Activated CD8-positive, alpha-beta T cell treated with anti-CD3 and anti-CD28 coated beads for 36 hours (primary cell): ENCODE measurements at regions not wholly inside any gene's neighbourhood (a gene's known extent, or its start where the extent isn't known, plus 50 kb on each side); places are given as distances from the start of the nearest gene placed in this dataset.
"Not testable (repeated sequence)": the region's sequence is repeated elsewhere in the genome, so short reads cannot be mapped to it uniquely, and the experiment has no call there.

Source experiments
- ATAC-seq: fragments of 200-7000 bp; cut with Tn5 transposase; one replicate; pipeline ENCODE4 v1.10.0; 2021; ENCODE audit warnings: mild to moderate bottlenecking, moderate library complexity
- CTCF ChIA-PET: fragments of 350-600 bp; sonication (Branson Sonifier 250); formaldehyde crosslinking; loops from one replicate; lab custom pipeline; 2021; ENCODE audit warnings: antibody characterized with exemption; lab: Charles Lee
- POLR2A ChIA-PET: fragments of 350-600 bp; sonication (Branson Sonifier 250); formaldehyde crosslinking; loops from one replicate; lab custom pipeline; 2021; ENCODE audit warnings: antibody characterized with exemption; lab: Charles Lee
- DNase-seq: peaks from one replicate; pipeline ENCODE4 v3.0.0-alpha.2; 2020
- H3K27ac Mint-ChIP-seq: one replicate; pipeline ENCODE4 v1.8.0; 2021; ENCODE audit warnings: mild to moderate bottlenecking, mixed read lengths
- H3K27me3 Mint-ChIP-seq: one replicate; pipeline ENCODE4 v1.8.0; 2021; ENCODE audit warnings: mixed read lengths
- H3K36me3 Mint-ChIP-seq: one replicate; pipeline ENCODE4 v1.8.0; 2021; ENCODE audit warnings: low read depth, mixed read lengths
- H3K4me1 Mint-ChIP-seq: one replicate; pipeline ENCODE4 v1.8.0; 2021; ENCODE audit warnings: low read depth, mixed read lengths
- H3K4me3 Mint-ChIP-seq: one replicate; pipeline ENCODE4 v1.8.0; 2021; ENCODE audit warnings: mild to moderate bottlenecking, moderate library complexity, mixed read lengths
- H3K9me3 Mint-ChIP-seq: one replicate; pipeline ENCODE4 v1.8.0; 2021; ENCODE audit warnings: mixed read lengths
- intact Hi-C: fragments of 100-400 bp; cut with micrococcal nuclease; formaldehyde crosslinking; loops from one replicate; pipeline ENCODE4 v1.10.0; 2022

DNA sequence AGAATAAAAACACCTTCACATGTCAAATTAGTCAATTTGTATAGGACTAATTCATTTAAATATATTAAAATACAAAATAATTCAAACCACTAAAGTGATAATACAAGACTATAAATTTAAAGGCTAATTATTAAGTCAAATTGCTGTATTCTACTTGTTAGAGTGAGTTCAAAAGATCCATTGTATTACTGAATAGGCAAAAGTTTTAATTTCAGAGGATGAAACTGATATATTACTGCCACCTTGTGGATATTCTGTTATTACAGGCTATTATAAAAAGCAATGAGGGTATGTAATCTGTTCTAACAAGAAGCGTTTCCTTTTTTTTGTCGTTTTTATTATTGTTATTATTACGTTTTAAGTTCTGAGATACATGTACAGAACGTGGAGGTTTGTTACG lies 1825.5 kb upstream of the TPTE start:
- H3K27me3 Mint-ChIP-seq, H3K9me3 Mint-ChIP-seq, intact Hi-C loops, H3K4me1 Mint-ChIP-seq, ATAC-seq, H3K27ac Mint-ChIP-seq, H3K36me3 Mint-ChIP-seq, H3K4me3 Mint-ChIP-seq, DNase-seq, CTCF ChIA-PET, POLR2A ChIA-PET: not testable (repeated sequence)

DNA sequence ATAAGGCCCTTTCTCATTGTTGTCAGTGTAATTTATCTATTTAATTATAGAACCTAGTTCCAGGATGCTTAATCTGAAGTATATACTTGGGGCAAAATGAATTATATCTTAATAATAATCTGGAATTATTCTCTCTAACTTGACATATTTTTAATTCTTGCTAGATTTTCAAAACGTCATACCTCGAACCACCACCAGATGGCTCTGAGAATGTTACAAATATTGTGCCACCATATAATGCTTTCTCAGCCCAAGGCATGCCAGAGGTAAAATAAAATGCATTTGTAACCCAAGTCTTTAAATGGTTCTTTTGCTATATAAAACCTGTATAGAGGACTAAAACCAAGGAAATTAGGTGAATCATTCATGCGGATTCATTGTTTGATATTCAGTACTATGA lies 1820.1 kb upstream of the TPTE start:
- intact Hi-C loops, H3K27ac Mint-ChIP-seq, POLR2A ChIA-PET, H3K27me3 Mint-ChIP-seq, ATAC-seq, H3K36me3 Mint-ChIP-seq, H3K4me1 Mint-ChIP-seq, CTCF ChIA-PET, H3K9me3 Mint-ChIP-seq, H3K4me3 Mint-ChIP-seq: not testable (repeated sequence)
- peak; percentile 2 for DNase-seq

DNA sequence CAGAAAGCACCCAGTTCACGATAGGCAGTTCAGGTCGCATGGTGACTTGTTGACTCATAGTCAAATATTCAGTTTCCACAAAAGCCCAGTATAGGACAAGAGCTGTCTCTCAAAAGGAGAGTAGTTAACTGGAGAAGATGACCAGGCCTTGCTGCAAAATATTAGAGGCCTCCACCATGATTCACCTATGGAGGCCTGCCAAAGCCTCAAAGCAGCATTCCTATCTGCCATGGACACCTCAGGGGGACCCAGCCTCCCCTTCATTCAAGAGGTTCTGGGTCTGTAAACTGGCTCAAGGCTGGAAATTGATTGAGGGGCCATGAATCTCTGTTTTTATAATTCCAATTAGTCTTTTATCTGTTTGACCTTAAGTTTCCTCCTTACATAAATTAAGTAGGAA lies 1815.6 kb upstream of the TPTE start:
- H3K36me3 Mint-ChIP-seq, ATAC-seq, CTCF ChIA-PET, H3K9me3 Mint-ChIP-seq, H3K27ac Mint-ChIP-seq, H3K4me3 Mint-ChIP-seq, intact Hi-C loops, DNase-seq, H3K27me3 Mint-ChIP-seq, H3K4me1 Mint-ChIP-seq, POLR2A ChIA-PET: not testable (repeated sequence)
